Endothelial cell (in vitro differentiated cells): ENCODE measurements at regions not wholly inside any gene's neighbourhood (a gene's known extent, or its start where the extent isn't known, plus 50 kb on each side); places are given as distances from the start of the nearest gene placed in this dataset.

Experiments
- DNase-seq: peaks from one replicate; pipeline ENCODE4 v3.0.0; 2021; ENCODE audit warnings: low spot score
- H3K27ac Mint-ChIP-seq: one replicate; pipeline ENCODE4 v1.8.0; 2021; ENCODE audit warnings: mixed read lengths, inconsistent platforms; ENCODE audit not compliant: unreplicated experiment
- H3K27me3 Mint-ChIP-seq: one replicate; pipeline ENCODE4 v1.8.0; 2021; ENCODE audit warnings: mild to moderate bottlenecking, moderate library complexity, mixed read lengths, inconsistent platforms; ENCODE audit not compliant: unreplicated experiment
- H3K36me3 Mint-ChIP-seq: one replicate; pipeline ENCODE4 v1.8.0; 2021; ENCODE audit warnings: mild to moderate bottlenecking, low read depth, mixed read lengths, inconsistent platforms; ENCODE audit not compliant: unreplicated experiment
- H3K4me1 Mint-ChIP-seq: one replicate; pipeline ENCODE4 v1.8.0; 2021; ENCODE audit warnings: mild to moderate bottlenecking, mixed read lengths, inconsistent platforms; ENCODE audit not compliant: unreplicated experiment
- H3K4me3 Mint-ChIP-seq: one replicate; pipeline ENCODE4 v1.8.0; 2021; ENCODE audit warnings: mild to moderate bottlenecking, mixed read lengths, inconsistent platforms; ENCODE audit not compliant: unreplicated experiment
- H3K9me3 Mint-ChIP-seq: one replicate; pipeline ENCODE4 v1.8.0; 2021; ENCODE audit warnings: mixed read lengths, inconsistent platforms; ENCODE audit not compliant: unreplicated experiment
- TF ChIP-seq, protein P1 (sequence below): fragments of 200-600 bp; sonication (generic); IDR thresholded peaks from one replicate; pipeline ENCODE4 v1.5.0; 2021; ENCODE audit warnings: antibody characterized with exemption; ENCODE audit not compliant: unreplicated experiment

DNA sequence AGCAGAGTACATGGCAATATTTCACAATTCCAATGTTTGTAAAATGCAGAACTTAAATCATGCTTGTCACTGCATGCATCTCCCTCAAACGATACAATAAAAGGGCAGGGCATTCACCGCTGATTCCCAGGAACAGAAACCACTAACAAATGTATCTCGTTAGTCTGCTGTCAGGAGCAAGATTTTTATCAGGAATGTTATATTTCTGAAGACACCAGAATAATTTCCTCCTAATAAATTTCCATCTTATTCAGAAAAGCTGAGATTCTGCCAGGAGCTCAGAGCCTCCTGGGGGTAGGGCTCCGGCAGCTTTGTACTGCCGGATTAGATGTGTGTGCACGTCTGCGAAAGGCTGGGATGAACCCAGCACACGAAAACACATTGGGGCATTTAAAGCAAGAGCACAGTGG, 54.0 kb upstream of the LDB2 start:
- no peak for DNase-seq
- Mint-ChIP-seq H3K27me3 (no peaks in the 10 kb centered on the region), H3K4me3 (no peak overlapping the region), H3K36me3 (no peaks in the 10 kb centered on the region), H3K4me1 (peaks cover 3% of the 10 kb centered on the region), H3K27ac (no peak overlapping the region), H3K9me3 (no peaks in the 10 kb centered on the region)
- TF ChIP-seq, protein P1, sequence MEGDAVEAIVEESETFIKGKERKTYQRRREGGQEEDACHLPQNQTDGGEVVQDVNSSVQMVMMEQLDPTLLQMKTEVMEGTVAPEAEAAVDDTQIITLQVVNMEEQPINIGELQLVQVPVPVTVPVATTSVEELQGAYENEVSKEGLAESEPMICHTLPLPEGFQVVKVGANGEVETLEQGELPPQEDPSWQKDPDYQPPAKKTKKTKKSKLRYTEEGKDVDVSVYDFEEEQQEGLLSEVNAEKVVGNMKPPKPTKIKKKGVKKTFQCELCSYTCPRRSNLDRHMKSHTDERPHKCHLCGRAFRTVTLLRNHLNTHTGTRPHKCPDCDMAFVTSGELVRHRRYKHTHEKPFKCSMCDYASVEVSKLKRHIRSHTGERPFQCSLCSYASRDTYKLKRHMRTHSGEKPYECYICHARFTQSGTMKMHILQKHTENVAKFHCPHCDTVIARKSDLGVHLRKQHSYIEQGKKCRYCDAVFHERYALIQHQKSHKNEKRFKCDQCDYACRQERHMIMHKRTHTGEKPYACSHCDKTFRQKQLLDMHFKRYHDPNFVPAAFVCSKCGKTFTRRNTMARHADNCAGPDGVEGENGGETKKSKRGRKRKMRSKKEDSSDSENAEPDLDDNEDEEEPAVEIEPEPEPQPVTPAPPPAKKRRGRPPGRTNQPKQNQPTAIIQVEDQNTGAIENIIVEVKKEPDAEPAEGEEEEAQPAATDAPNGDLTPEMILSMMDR: no peak
